ENCODE measurements at regions not wholly inside any gene's neighbourhood (a gene's known extent, or its start where the extent isn't known, plus 50 kb on each side); places are given as distances from the start of the nearest gene placed in this dataset.

DNA sequence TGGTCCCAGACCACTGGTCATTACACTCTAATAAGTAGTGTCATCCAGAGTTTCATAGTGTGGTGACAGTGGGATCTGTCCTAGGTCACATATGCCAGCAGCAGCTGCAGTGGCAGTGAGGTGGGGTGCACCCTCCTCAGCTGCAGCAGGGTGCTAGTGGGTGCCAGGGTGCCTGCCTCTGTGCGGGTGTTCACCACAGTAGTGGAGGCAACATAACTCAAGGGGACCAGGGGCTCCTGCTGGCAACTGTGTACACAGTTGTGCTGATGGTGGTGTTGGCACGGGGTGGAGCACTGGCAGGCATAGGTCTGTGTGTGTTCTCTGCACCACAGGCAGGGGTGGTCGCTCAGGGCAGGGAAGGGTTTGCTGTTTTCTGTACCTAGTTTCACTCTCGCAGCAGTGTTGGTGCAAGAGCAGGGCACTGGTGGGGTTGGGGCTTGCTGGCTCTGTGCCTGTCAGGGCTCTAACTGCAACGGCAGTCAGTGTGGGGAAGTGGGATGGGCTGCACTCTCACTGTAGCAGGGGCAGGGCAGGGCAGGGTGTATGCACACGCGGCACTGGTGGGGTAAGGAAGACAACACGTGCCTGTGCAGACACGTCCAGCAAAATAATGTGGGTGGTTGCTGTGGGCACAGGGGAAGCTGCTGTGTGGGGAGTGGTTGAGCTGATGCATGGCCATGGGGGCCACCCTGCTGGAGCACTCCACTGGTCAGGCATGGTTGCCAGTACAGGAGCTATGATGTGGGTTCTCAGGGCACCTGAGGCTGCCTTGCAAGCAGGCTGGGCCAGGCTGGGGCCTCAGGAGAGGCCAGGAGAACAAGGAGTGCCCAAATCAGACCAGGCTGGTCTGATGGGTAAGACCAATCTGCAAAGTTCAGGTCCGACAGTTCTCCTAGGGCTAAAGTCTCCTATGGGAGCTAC, 226.6 kb downstream of the MEIS1 start:
- H3K36me3 ChIP-seq (ENCODE audit: control insufficient read depth, insufficient read depth, low read length), result no peaks in the 10 kb centered on the region
- no peak overlapping the region for H3K4me3 ChIP-seq (ENCODE audit: low read length)
- no peaks in the 10 kb centered on the region for H3K4me1 ChIP-seq (ENCODE audit: control insufficient read depth, insufficient read depth, low read length)
- H3K27ac Mint-ChIP-seq, result no peak overlapping the region
- no peak overlapping the region for H3K4me3 Mint-ChIP-seq
- 91 to 94% methylated on average over 5 to 10 of the region's 10 CpGs for WGBS, 2 experiments (ENCODE audit: insufficient coverage in 1 of 2, insufficient read length in 1 of 2)
- no peak overlapping the region for H3K9ac ChIP-seq (ENCODE audit: extremely low read depth, low read length, poor library complexity, severe bottlenecking)
- peaks cover 33% of the 10 kb centered on the region for H3K27me3 ChIP-seq (ENCODE audit: control insufficient read depth, insufficient read depth, low read length, poor library complexity, severe bottlenecking)
- TF ChIP-seq, protein P1, sequence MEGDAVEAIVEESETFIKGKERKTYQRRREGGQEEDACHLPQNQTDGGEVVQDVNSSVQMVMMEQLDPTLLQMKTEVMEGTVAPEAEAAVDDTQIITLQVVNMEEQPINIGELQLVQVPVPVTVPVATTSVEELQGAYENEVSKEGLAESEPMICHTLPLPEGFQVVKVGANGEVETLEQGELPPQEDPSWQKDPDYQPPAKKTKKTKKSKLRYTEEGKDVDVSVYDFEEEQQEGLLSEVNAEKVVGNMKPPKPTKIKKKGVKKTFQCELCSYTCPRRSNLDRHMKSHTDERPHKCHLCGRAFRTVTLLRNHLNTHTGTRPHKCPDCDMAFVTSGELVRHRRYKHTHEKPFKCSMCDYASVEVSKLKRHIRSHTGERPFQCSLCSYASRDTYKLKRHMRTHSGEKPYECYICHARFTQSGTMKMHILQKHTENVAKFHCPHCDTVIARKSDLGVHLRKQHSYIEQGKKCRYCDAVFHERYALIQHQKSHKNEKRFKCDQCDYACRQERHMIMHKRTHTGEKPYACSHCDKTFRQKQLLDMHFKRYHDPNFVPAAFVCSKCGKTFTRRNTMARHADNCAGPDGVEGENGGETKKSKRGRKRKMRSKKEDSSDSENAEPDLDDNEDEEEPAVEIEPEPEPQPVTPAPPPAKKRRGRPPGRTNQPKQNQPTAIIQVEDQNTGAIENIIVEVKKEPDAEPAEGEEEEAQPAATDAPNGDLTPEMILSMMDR (conservative IDR thresholded peaks at IDR 0.05), result no peak
- peaks cover 55% of the 10 kb centered on the region for H3K27me3 Mint-ChIP-seq (ENCODE audit: insufficient read depth)
- no peak for DNase-seq
- peaks cover 8% of the 10 kb centered on the region for H3K9me3 ChIP-seq (ENCODE audit: control insufficient read depth, low read length)
- H3K36me3 Mint-ChIP-seq (ENCODE audit: low read depth), result no peaks in the 10 kb centered on the region
- peaks cover 18% of the 10 kb centered on the region for H3K9me3 Mint-ChIP-seq
- H3K27ac ChIP-seq (ENCODE audit: low read depth, low read length), result no peak overlapping the region
- H3K4me1 Mint-ChIP-seq, result no peaks in the 10 kb centered on the region

DNA sequence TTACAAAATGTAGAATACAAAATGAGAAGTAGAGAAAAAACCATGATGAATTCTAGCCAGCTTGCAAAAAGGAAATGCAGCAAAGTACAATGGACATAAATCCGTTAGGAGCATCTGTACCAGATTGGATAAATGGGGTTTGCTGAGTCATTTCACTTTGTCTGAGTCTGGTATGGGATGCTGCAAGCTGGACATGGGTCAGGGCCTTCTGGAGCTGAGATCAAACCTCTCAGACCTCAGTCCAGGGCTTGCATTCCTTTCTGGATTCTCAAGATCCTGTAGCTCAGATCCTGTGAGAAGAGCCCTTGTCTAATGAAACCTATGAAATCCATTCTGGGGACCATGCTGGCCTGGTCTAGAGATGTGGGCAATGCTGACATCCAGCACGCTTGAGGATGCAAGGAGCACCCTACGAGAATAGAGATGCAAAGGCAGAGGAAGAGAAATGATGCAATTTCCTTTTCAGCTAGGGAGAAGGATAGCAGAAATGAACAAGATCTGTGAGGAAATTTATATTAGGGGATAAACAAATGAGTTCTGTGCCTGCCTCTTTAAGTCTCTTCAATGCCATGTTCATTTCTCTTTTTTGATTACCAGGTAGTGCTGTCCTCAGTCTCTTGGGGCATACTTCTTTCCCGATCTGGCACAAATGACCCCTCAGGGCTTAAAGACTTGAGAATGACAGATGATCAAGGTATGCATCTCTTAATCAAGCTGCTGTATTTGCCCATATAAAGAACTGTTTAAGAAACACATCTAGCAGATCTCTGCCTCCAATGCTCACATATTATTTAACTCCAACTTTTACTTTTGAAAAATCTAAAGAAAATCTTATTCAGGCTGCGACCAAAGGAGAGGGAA, 230.4 kb downstream of the MEIS1 start:
- Mint-ChIP-seq H3K4me3 (no peak overlapping the region), H3K9me3 (no peaks in the 10 kb centered on the region), H3K36me3 (ENCODE audit: low read depth) (no peaks in the 10 kb centered on the region), H3K4me1 (no peaks in the 10 kb centered on the region), H3K27ac (no peak overlapping the region), H3K27me3 (ENCODE audit: insufficient read depth) (peaks cover 28% of the 10 kb centered on the region)
- no peak overlapping the region for H3K27ac ChIP-seq (ENCODE audit: low read depth, low read length)
- H3K4me3 ChIP-seq (ENCODE audit: low read length), result no peak overlapping the region
- DNase-seq, result no peak
- peaks cover 46% of the 10 kb centered on the region for H3K27me3 ChIP-seq (ENCODE audit: control insufficient read depth, insufficient read depth, low read length, poor library complexity, severe bottlenecking)
- H3K9me3 ChIP-seq (ENCODE audit: control insufficient read depth, low read length), result no peaks in the 10 kb centered on the region
- TF ChIP-seq, protein P1 (conservative IDR thresholded peaks at IDR 0.05), result no peak
- no peaks in the 10 kb centered on the region for H3K36me3 ChIP-seq (ENCODE audit: control insufficient read depth, insufficient read depth, low read length)
- no peaks in the 10 kb centered on the region for H3K4me1 ChIP-seq (ENCODE audit: control insufficient read depth, insufficient read depth, low read length)
- 88 to 89% methylated on average over 4 to 5 of the region's 5 CpGs for WGBS, 2 experiments (ENCODE audit: insufficient coverage in 1 of 2, insufficient read length in 1 of 2)
- no peak overlapping the region for H3K9ac ChIP-seq (ENCODE audit: extremely low read depth, low read length, poor library complexity, severe bottlenecking)

DNA sequence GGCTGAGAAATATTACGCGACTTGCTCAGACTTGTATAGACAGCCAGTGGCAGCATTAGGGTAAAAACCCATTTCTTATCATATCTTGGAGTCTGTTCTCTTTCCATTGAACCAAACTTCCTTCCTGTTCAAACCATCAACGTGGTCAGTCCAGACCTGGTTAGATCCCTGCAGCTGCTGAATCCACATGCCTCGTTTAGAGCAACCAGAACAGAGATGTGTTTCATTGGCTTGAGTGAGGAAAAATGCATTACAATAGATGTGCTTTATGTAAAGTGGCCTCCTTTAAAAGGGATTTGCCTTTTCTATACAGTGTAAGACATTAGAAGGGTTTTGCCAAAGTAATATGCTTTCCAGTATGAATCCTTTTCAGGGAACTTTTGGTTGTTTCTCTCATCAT, 232.4 kb downstream of the MEIS1 start:
- Mint-ChIP-seq H3K4me3 (no peak overlapping the region), H3K36me3 (ENCODE audit: low read depth) (no peaks in the 10 kb centered on the region), H3K27ac (no peak overlapping the region), H3K4me1 (no peaks in the 10 kb centered on the region), H3K9me3 (no peaks in the 10 kb centered on the region), H3K27me3 (ENCODE audit: insufficient read depth) (peaks cover 18% of the 10 kb centered on the region)
- TF ChIP-seq, protein P1 (conservative IDR thresholded peaks at IDR 0.05), result no peak
- Histone ChIP-seq H3K9ac (ENCODE audit: extremely low read depth, low read length, poor library complexity, severe bottlenecking) (no peak overlapping the region), H3K36me3 (ENCODE audit: control insufficient read depth, insufficient read depth, low read length) (no peaks in the 10 kb centered on the region), H3K4me1 (ENCODE audit: control insufficient read depth, insufficient read depth, low read length) (no peaks in the 10 kb centered on the region), H3K27ac (ENCODE audit: low read depth, low read length) (no peak overlapping the region), H3K9me3 (ENCODE audit: control insufficient read depth, low read length) (no peaks in the 10 kb centered on the region), H3K27me3 (ENCODE audit: control insufficient read depth, insufficient read depth, low read length, poor library complexity, severe bottlenecking) (peaks cover 46% of the 10 kb centered on the region), H3K4me3 (ENCODE audit: low read length) (no peak overlapping the region)
- WGBS, 2 experiments (ENCODE audit: insufficient coverage in 1 of 2, insufficient read length in 1 of 2), result 80 to 100% methylated on average over 2 to 4 of the region's 4 CpGs
- no peak for DNase-seq
